NCI-H187 treated with DMSO at 0.1 percent for 48 hours (cell line): ENCODE measurements at regions not wholly inside any gene's neighbourhood (a gene's known extent, or its start where the extent isn't known, plus 50 kb on each side); places are given as distances from the start of the nearest gene placed in this dataset.

ENCODE experiments used
- DNase-seq: peaks from one replicate; lab custom pipeline; 2025; lab: John Stamatoyannopoulos, UW

DNA sequence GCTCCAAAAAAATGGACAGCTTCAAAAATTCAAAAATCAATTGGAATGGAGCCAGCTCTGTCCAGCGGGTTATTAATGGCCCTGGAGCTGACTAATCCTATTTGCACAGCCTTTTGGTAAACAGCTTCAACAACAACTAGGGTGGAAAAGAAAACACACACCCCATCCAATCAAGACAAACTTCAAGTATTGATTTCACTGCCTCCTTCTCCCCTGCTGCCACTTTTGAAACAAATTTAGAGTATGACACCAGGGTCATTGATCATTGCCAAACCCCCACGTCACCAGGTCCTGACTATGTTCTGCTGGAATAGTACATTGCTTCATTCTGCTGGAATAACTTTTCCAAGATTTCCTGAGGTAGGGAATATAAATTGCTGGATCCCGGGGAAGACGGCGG is 56.8 kb upstream of the GTF3A start:
- DNase-seq: no peak

DNA sequence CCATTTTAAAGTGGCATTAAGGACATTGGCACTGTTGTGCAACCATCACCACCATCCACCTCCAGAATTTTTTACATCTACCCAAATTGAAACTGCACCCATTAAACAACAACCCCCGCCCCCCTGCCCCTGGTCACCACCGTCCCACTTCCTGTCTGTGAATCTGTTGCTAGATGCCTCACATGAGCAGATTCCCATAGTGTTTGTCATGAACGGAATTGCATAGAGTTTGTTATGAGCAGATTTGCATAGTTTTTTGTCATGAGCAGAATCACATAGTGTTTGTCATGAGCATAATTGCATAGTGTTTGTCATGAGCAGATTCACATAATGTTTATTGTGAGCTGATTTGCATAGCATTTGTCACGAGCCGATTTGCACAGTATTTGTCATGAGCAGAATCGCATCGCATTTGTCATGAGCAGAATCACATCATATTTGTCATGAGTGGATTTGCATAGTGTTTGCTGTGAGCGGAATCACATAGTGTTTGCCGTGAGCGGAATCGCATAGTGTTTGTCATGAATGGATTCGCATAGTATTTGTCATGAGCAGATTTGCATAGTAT is 54.0 kb upstream of the GTF3A start:
- DNase-seq: no peak

DNA sequence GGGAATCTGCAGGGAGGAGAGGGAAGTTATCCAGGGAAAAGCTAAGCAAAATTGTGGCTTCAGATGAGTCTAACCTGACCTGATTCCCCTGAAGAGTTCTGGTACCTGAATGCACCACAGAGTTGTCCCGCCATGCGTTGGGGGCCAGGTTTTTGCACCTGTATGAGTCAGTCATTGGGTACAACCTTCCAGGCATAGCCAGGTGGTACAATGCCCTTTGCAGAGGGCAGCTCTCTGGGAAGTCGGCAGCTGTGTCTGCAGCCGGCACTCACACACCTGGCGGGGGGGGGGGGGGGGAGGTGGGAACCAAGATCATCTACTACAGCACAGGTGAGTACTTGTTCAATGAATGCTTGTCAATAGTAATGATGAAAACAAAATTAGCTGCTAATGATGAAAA is 52.5 kb upstream of the GTF3A start:
- no peak for DNase-seq

DNA sequence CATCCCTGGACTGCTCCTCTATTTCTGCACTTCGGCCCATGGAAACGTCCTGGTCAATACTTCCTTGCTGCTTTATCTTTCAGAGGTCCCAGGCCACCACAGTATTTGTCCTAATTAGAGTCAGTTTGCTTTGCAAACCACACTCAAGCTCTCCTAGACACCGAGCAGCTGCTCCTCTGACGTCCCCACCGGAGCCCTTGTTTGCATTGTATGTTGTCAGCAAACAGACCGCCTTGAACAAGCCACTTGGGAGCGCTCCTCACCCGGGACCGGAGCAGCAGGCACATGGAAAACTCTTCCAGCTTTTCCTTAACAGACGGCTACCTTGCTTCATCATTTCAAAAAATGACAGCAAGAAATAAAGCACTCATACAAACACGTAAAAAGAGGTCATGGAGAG is 51.5 kb upstream of the GTF3A start:
- peak; percentile 33 for DNase-seq

DNA sequence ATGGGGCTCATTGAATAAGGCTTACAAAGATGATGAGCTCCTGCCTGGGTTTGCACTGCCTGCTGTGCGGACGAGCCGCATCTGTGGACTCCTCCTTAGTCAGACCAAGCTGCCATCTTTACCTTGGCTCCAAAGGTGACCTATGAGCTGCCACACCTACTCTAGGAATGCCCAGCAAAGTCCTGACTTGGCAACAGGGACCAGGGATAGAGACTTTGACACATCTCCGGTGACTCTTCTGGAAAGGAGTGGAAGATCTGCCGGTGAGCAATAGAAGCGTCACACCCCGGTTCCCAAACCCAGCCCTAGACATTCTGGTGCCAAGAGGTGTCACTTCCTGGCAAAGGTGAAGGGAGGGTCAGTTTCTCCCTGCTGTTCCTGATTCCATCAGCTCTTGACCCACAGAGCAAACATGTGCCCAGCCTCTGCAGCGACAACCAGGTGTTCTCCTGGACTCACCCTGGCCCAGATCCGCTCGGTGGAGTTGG is 50.2 kb upstream of the GTF3A start:
- no peak for DNase-seq
